ENCODE measurements at regions not wholly inside any gene's neighbourhood (a gene's known extent, or its start where the extent isn't known, plus 50 kb on each side); places are given as distances from the start of the nearest gene placed in this dataset.
A peak's percentile ranks its signal among the peaks of the same experiment; 100 is the strongest.

DNA sequence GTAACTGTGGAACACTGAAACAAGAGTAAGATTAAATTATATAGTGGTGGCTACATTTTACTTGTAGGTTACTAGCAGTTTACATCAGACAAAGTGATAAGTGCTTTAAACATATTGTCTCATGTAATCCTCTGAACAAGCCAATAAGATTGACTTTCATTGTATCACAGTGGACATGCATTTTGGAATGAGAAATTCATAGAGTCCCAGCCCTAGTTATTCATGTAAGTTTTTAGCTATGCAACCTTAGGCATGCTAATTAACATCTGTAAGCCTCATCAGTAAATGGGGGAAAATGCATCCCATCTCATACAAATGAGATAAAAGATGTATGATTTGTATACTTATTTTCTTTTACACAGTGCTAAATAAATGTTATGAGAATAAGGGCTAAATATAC lies 1038.1 kb upstream of the ADGRL4 start:
- no peaks in the 10 kb centered on the region for H3K9me3 ChIP-seq (ENCODE audit: insufficient read depth, low read length)
- H3K4me3 ChIP-seq (ENCODE audit: insufficient read depth, low read length, poor library complexity, severe bottlenecking) = no peak overlapping the region
- no peak overlapping the region for H3K9ac ChIP-seq (ENCODE audit: low read length)
- no peak overlapping the region for H2AFZ ChIP-seq (ENCODE audit: low read depth, low read length, severe bottlenecking)
- no peaks in the 10 kb centered on the region for H3K9me2 ChIP-seq (replicated peaks; ENCODE audit: insufficient read depth, low read length)
- no peaks in the 10 kb centered on the region for H3K27me3 ChIP-seq (ENCODE audit: low read length)
- no peak overlapping the region for H3K27ac ChIP-seq (ENCODE audit: low read depth, low read length)
- H4K20me1 ChIP-seq (ENCODE audit: low read depth, low read length) = no peaks in the 10 kb centered on the region
- TF ChIP-seq, protein P1, sequence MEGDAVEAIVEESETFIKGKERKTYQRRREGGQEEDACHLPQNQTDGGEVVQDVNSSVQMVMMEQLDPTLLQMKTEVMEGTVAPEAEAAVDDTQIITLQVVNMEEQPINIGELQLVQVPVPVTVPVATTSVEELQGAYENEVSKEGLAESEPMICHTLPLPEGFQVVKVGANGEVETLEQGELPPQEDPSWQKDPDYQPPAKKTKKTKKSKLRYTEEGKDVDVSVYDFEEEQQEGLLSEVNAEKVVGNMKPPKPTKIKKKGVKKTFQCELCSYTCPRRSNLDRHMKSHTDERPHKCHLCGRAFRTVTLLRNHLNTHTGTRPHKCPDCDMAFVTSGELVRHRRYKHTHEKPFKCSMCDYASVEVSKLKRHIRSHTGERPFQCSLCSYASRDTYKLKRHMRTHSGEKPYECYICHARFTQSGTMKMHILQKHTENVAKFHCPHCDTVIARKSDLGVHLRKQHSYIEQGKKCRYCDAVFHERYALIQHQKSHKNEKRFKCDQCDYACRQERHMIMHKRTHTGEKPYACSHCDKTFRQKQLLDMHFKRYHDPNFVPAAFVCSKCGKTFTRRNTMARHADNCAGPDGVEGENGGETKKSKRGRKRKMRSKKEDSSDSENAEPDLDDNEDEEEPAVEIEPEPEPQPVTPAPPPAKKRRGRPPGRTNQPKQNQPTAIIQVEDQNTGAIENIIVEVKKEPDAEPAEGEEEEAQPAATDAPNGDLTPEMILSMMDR (IDR thresholded peaks at IDR 0.05; ENCODE audit: insufficient read depth, low read length, poor library complexity, severe bottlenecking) = no peak
- TF ChIP-seq EZH2phosphoT487 (conservative IDR thresholded peaks at IDR 0.05; ENCODE audit: low read length) = no peak
- H3K36me3 ChIP-seq (ENCODE audit: low read length) = no peaks in the 10 kb centered on the region
- H3F3A ChIP-seq (ENCODE audit: insufficient read depth) = no peaks in the 10 kb centered on the region
- H3K79me2 ChIP-seq (ENCODE audit: insufficient read depth, low read length) = no peaks in the 10 kb centered on the region
- H3K4me2 ChIP-seq (ENCODE audit: low read depth, low read length, poor library complexity, severe bottlenecking) = no peak overlapping the region

DNA sequence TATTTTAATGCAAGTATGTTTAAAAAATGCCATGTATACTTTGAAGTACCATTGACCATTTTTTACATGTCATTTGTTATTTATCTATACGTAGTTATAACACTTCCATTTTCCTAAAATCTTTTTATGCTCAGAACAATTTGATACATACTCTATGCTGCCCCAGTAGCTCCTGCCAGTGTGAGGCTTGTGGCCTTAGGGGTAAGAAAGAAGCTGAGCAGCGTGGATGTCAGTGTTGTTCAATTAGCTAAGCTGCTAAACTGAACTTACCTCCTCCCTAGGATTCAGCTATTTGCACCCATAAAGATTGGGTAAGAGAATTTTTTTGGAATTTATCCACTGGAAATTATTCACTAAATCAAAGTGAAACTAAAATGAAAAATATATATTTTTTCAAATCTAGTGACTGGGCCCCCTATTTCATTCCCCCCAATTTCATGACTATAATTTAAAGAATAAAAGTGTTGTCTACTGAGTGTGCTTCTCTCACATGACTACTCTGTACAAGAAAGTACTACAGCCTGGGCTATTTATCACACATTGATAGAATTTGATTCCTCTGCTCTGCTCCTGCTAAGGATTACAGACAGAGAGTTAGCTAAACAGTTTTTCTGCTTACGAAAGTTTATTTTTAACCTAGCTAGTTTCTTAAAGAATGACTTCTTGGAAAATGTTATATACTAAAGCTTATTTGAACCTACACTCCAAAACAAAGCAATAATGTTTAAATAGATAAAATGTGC lies 1030.3 kb upstream of the ADGRL4 start:
- H3K27me3 ChIP-seq (ENCODE audit: low read length) = no peaks in the 10 kb centered on the region
- no peaks in the 10 kb centered on the region for H3K9me3 ChIP-seq (ENCODE audit: insufficient read depth, low read length)
- H2AFZ ChIP-seq (ENCODE audit: low read depth, low read length, severe bottlenecking) = peak overlapping the region; percentile 87
- no peak overlapping the region for H3K9ac ChIP-seq (ENCODE audit: low read length)
- H4K20me1 ChIP-seq (ENCODE audit: low read depth, low read length) = no peaks in the 10 kb centered on the region
- H3K9me2 ChIP-seq (replicated peaks; ENCODE audit: insufficient read depth, low read length) = no peaks in the 10 kb centered on the region
- no peaks in the 10 kb centered on the region for H3K79me2 ChIP-seq (ENCODE audit: insufficient read depth, low read length)
- H3K4me3 ChIP-seq (ENCODE audit: insufficient read depth, low read length, poor library complexity, severe bottlenecking) = peak overlapping the region; percentile 35
- TF ChIP-seq, protein P1 (IDR thresholded peaks at IDR 0.05; ENCODE audit: insufficient read depth, low read length, poor library complexity, severe bottlenecking) = no peak
- no peak for TF ChIP-seq EZH2phosphoT487 (conservative IDR thresholded peaks at IDR 0.05; ENCODE audit: low read length)
- H3F3A ChIP-seq (ENCODE audit: insufficient read depth) = no peaks in the 10 kb centered on the region
- no peak overlapping the region for H3K27ac ChIP-seq (ENCODE audit: low read depth, low read length)
- peak overlapping the region; percentile 54 for H3K4me2 ChIP-seq (ENCODE audit: low read depth, low read length, poor library complexity, severe bottlenecking)
- no peaks in the 10 kb centered on the region for H3K36me3 ChIP-seq (ENCODE audit: low read length)

DNA sequence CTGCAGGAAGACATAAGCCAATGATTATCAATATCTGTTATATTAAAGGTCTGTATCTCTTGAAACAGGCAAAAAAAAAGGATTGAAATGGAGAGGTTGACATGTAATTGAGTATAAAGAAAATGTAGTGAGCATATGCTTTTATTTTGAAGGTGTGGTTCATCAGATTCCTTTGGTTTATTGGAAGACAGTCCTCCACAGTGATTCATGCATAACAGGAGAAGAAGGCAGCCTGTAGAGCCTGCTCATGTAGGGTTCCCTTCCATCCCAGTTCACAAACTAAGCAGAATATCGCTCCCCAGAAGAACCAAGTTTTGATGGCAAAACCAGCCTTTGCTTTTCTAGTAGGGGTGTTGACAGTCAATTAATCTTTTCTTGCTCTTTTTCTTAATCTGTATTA lies 1016.8 kb upstream of the ADGRL4 start:
- Histone ChIP-seq H3K4me2 (ENCODE audit: low read depth, low read length, poor library complexity, severe bottlenecking) (no peak overlapping the region), H3K4me3 (ENCODE audit: insufficient read depth, low read length, poor library complexity, severe bottlenecking) (no peak overlapping the region), H4K20me1 (ENCODE audit: low read depth, low read length) (no peaks in the 10 kb centered on the region), H3K79me2 (ENCODE audit: insufficient read depth, low read length) (no peaks in the 10 kb centered on the region), H3K27ac (ENCODE audit: low read depth, low read length) (no peak overlapping the region), H3K27me3 (ENCODE audit: low read length) (no peaks in the 10 kb centered on the region), H3K9me3 (ENCODE audit: insufficient read depth, low read length) (0 out of 2 replicates have a peak, but pooled peaks cover 4% of the 10 kb centered on the region), H3F3A (ENCODE audit: insufficient read depth) (no peaks in the 10 kb centered on the region), H3K9me2 (replicated peaks; ENCODE audit: insufficient read depth, low read length) (no peaks in the 10 kb centered on the region), H3K9ac (ENCODE audit: low read length) (no peak overlapping the region), H2AFZ (ENCODE audit: low read depth, low read length, severe bottlenecking) (peak overlapping the region; percentile 10), H3K36me3 (ENCODE audit: low read length) (no peaks in the 10 kb centered on the region)
- no peak for TF ChIP-seq EZH2phosphoT487 (conservative IDR thresholded peaks at IDR 0.05; ENCODE audit: low read length)
- TF ChIP-seq, protein P1 (IDR thresholded peaks at IDR 0.05; ENCODE audit: insufficient read depth, low read length, poor library complexity, severe bottlenecking) = no peak

All from SU-DHL-6 (cell line).